Stimulated activated naive CD8-positive, alpha-beta T cell treated with anti-CD3 and anti-CD28 coated beads, Interleukin-15, Interleukin-2, amounts not matched to agents 100 ng/mL and 50 ng/mL, for 24 hours (primary cell): ENCODE measurements at regions not wholly inside any gene's neighbourhood (a gene's known extent, or its start where the extent isn't known, plus 50 kb on each side); places are given as distances from the start of the nearest gene placed in this dataset.
"Not testable (repeated sequence)": the region's sequence is repeated elsewhere in the genome, so short reads cannot be mapped to it uniquely, and the experiment has no call there.

Source experiments
- H3K27ac Mint-ChIP-seq: one replicate; pipeline ENCODE4 v1.8.0; 2021; ENCODE audit warnings: mild to moderate bottlenecking, mixed read lengths
- H3K27me3 Mint-ChIP-seq: one replicate; pipeline ENCODE4 v1.8.0; 2021; ENCODE audit warnings: mixed read lengths
- H3K36me3 Mint-ChIP-seq: one replicate; pipeline ENCODE4 v1.8.0; 2021; ENCODE audit warnings: low read depth, mixed read lengths
- H3K4me1 Mint-ChIP-seq: one replicate; pipeline ENCODE4 v1.8.0; 2021; ENCODE audit warnings: low read depth, mixed read lengths
- H3K4me3 Mint-ChIP-seq: one replicate; pipeline ENCODE4 v1.8.0; 2021; ENCODE audit warnings: mild to moderate bottlenecking, mixed read lengths
- H3K9me3 Mint-ChIP-seq: one replicate; pipeline ENCODE4 v1.8.0; 2021; ENCODE audit warnings: mixed read lengths

GRCh38 chr10:61018146-61018545, 74.2 kb upstream of the RHOBTB1 start:
- Mint-ChIP-seq H3K27ac (no peak overlapping the region), H3K4me1 (no peaks in the 10 kb centered on the region), H3K9me3 (peaks cover 3% of the 10 kb centered on the region), H3K36me3 (no peaks in the 10 kb centered on the region), H3K4me3 (no peak overlapping the region), H3K27me3 (no peaks in the 10 kb centered on the region)

GRCh38 chr10:61016630-61017029, 72.6 kb upstream of the RHOBTB1 start:
- Mint-ChIP-seq H3K4me1 (no peaks in the 10 kb centered on the region), H3K27ac (no peak overlapping the region), H3K27me3 (no peaks in the 10 kb centered on the region), H3K4me3 (no peak overlapping the region), H3K36me3 (no peaks in the 10 kb centered on the region), H3K9me3 (peaks cover 3% of the 10 kb centered on the region)

GRCh38 chr10:61016007-61016406, 72.0 kb upstream of the RHOBTB1 start:
- Mint-ChIP-seq H3K4me3 (no peak overlapping the region), H3K27me3 (no peaks in the 10 kb centered on the region), H3K36me3 (no peaks in the 10 kb centered on the region), H3K27ac (no peak overlapping the region), H3K4me1 (no peaks in the 10 kb centered on the region), H3K9me3 (peaks cover 3% of the 10 kb centered on the region)

- Mint-ChIP-seq H3K27me3 (peaks cover 15% of the 10 kb centered on the region), H3K4me3 (no peak overlapping the region), H3K4me1 (no peaks in the 10 kb centered on the region), H3K9me3 (peaks cover 6% of the 10 kb centered on the region), H3K36me3 (no peaks in the 10 kb centered on the region), H3K27ac (no peak overlapping the region)
Measured at GRCh38 chr10:61010863-61011262, 66.9 kb upstream of the RHOBTB1 start.

- not testable (repeated sequence) for H3K4me1 Mint-ChIP-seq, H3K4me3 Mint-ChIP-seq, H3K9me3 Mint-ChIP-seq, H3K27ac Mint-ChIP-seq, H3K36me3 Mint-ChIP-seq
- H3K27me3 Mint-ChIP-seq, result peaks cover 67% of the 10 kb centered on the region
Measured at GRCh38 chr10:61003069-61003468, 59.1 kb upstream of the RHOBTB1 start.

GRCh38 chr10:61001731-61002122, 57.7 kb upstream of the RHOBTB1 start:
- Mint-ChIP-seq H3K9me3 (no peaks in the 10 kb centered on the region), H3K4me3 (peak overlapping the region; percentile 45), H3K36me3 (no peaks in the 10 kb centered on the region), H3K27ac (no peak overlapping the region), H3K27me3 (peaks cover 59% of the 10 kb centered on the region), H3K4me1 (no peaks in the 10 kb centered on the region)

GRCh38 chr10:61000769-61001730, 57.1 kb upstream of the RHOBTB1 start:
- Mint-ChIP-seq H3K27ac (no peak overlapping the region), H3K4me3 (peak overlapping the region; percentile 51), H3K27me3 (peaks cover 58% of the 10 kb centered on the region), H3K4me1 (no peaks in the 10 kb centered on the region), H3K36me3 (no peaks in the 10 kb centered on the region), H3K9me3 (no peaks in the 10 kb centered on the region)

GRCh38 chr10:60998932-60999331, 54.9 kb upstream of the RHOBTB1 start:
- no peaks in the 10 kb centered on the region for H3K9me3 Mint-ChIP-seq
- H3K4me3 Mint-ChIP-seq, result no peak overlapping the region
- H3K27ac Mint-ChIP-seq, result no peak overlapping the region
- no peaks in the 10 kb centered on the region for H3K36me3 Mint-ChIP-seq
- peaks cover 40% of the 10 kb centered on the region for H3K27me3 Mint-ChIP-seq
- H3K4me1 Mint-ChIP-seq, result no peaks in the 10 kb centered on the region

- peaks cover 4% of the 10 kb centered on the region for H3K4me1 Mint-ChIP-seq
- H3K9me3 Mint-ChIP-seq, result no peaks in the 10 kb centered on the region
- peaks cover 22% of the 10 kb centered on the region for H3K27me3 Mint-ChIP-seq
- H3K27ac Mint-ChIP-seq, result no peak overlapping the region
- no peak overlapping the region for H3K4me3 Mint-ChIP-seq
- no peaks in the 10 kb centered on the region for H3K36me3 Mint-ChIP-seq
Measured at GRCh38 chr10:60994128-60994527, 50.1 kb upstream of the RHOBTB1 start.
